K562 (cell line): ENCODE measurements at regions not wholly inside any gene's neighbourhood (a gene's known extent, or its start where the extent isn't known, plus 50 kb on each side); places are given as distances from the start of the nearest gene placed in this dataset.

ENCODE experiments used
- ATAC-seq: fragments of 200-7000 bp; cut with Tn5 transposase; 3 replicates; pipeline ENCODE4 v1.9.1; 2020; ENCODE audit warnings: moderate library complexity
- BruUV-seq: library from RNA; stranded (reverse); fragments of 400-500 nt; replicated peaks from 2 replicates; lab custom pipeline; 2021; lab: Mats Ljungman, UMichigan
- CTCF ChIA-PET: fragments of 300-600 bp; formaldehyde crosslinking; extraction: SDS; loops from one replicate; lab custom pipeline; 2021; ENCODE audit warnings: low intra/inter-chr PET ratio; lab: Yijun Ruan, JAX
- POLR2A ChIA-PET: fragments of 300-600, 350-650 bp; sonication (Branson Sonifier 250); formaldehyde crosslinking; extraction: SDS; loops from one replicate; lab custom pipeline; 2021; ENCODE audit warnings: antibody characterized with exemption, inconsistent platforms; lab: Yijun Ruan, JAX
- DNase-seq, 4 experiments: peaks; one replicate each; pipeline versions ENCODE4 v3.0.0 to v3.0.0-alpha.2; 2011 to 2018; ENCODE audit warnings: low spot score in 3 of 4, mixed read lengths in 3 of 4; ENCODE audit errors: extremely low read depth in 1 of 4
- FAIRE-seq: peaks from 2 replicates; lab custom pipeline; 2011; peaks lifted over from hg19 to GRCh38; lab: Jason Lieb, UNC
- H2AFZ ChIP-seq: 2 replicates; pipeline ENCODE4 v1.6.0; 2011; ENCODE audit warnings: low read depth, low read length, control low read depth, inconsistent platforms
- H3K27ac ChIP-seq: fragments of 200-600 bp; 3 replicates; pipeline ENCODE4 v1.8.0; 2011; ENCODE audit warnings: low read depth, mild to moderate bottlenecking, control low read depth, inconsistent platforms, low read length, moderate library complexity, mixed read lengths; ENCODE audit errors: extremely low read depth
- H3K27me3 ChIP-seq, 2 experiments: fragments of 300-600 bp in 1 of 2; 2 replicates in 1 of 2; 3 replicates in 1 of 2; pipeline versions ENCODE4 v1.6.0 to v1.8.0; 2011; ENCODE audit warnings: inconsistent platforms in 2 of 2, low read length in 2 of 2, mild to moderate bottlenecking in 1 of 2, mixed read lengths in 1 of 2, moderate library complexity in 1 of 2; ENCODE audit not compliant: control insufficient read depth in 2 of 2, insufficient read depth in 2 of 2
- H3K36me3 ChIP-seq: fragments of 300-600 bp; 3 replicates; pipeline ENCODE4 v1.8.0; 2011; ENCODE audit warnings: mild to moderate bottlenecking, low read length, inconsistent platforms; ENCODE audit not compliant: control insufficient read depth, insufficient read depth
- H3K4me1 ChIP-seq, 2 experiments: fragments of 200-600 bp in 1 of 2; replicated peaks in 1 of 2; 2 replicates in 1 of 2; 3 replicates in 1 of 2; pipeline versions ENCODE4 v1.5.1 to v1.8.0; 2011; ENCODE audit warnings: inconsistent platforms in 2 of 2, low read length in 2 of 2, mild to moderate bottlenecking in 1 of 2, mixed read lengths in 1 of 2, moderate library complexity in 1 of 2; ENCODE audit not compliant: control insufficient read depth in 2 of 2, insufficient read depth in 2 of 2
- H3K4me2 ChIP-seq: 2 replicates; pipeline ENCODE4 v1.6.1; 2011; ENCODE audit warnings: low read length, control low read depth, inconsistent platforms, mixed read lengths; ENCODE audit not compliant: insufficient read depth
- H3K4me3 ChIP-seq: fragments of 200-600 bp; sonication (generic), shearing (Covaris generic); 2 replicates; pipeline ENCODE4 v1.5.1; 2016; ENCODE audit warnings: control low read depth, inconsistent platforms
- H3K79me2 ChIP-seq: fragments of 200-600 bp; 3 replicates; pipeline ENCODE4 v1.8.0; 2011; ENCODE audit warnings: low read length, inconsistent platforms; ENCODE audit not compliant: control insufficient read depth, insufficient read depth
- H3K9ac ChIP-seq, 2 experiments: 2 replicates each; pipeline versions ENCODE4 v1.6.0 to v1.6.1; 2011; ENCODE audit warnings: low read depth in 2 of 2, low read length in 2 of 2, control low read depth in 1 of 2, inconsistent platforms in 1 of 2, mild to moderate bottlenecking in 1 of 2, mixed read lengths in 1 of 2; ENCODE audit not compliant: insufficient read depth in 1 of 2
- H3K9me1 ChIP-seq: one replicate; pipeline ENCODE4 v1.6.0; 2011; ENCODE audit warnings: inconsistent platforms, mild to moderate bottlenecking, low read length, moderate library complexity; ENCODE audit not compliant: control insufficient read depth, insufficient read depth
- H3K9me3 ChIP-seq: replicated peaks from 2 replicates; pipeline ENCODE4 v1.5.1; 2011; ENCODE audit warnings: low read depth, low read length, inconsistent platforms; ENCODE audit not compliant: control insufficient read depth, insufficient read depth
- H4K20me1 ChIP-seq: replicated peaks from 2 replicates; pipeline ENCODE4 v1.6.1; 2011; ENCODE audit warnings: low read length, inconsistent platforms, mixed read lengths; ENCODE audit not compliant: control insufficient read depth, insufficient read depth
- CLOCK ChIP-seq: fragments of 250-450 bp; sonication (Bioruptor Pico); IDR thresholded peaks from 2 replicates; pipeline ENCODE4 v1.4.0; 2020; ENCODE audit warnings: mild to moderate bottlenecking, moderate library complexity, borderline replicate concordance
- ESRRA ChIP-seq: fragments of 450-650 bp; IDR thresholded peaks from 2 replicates; pipeline ENCODE4 v1.6.1; 2014; ENCODE audit warnings: low read depth, mild to moderate bottlenecking, moderate library complexity, borderline replicate concordance
- GATAD2B ChIP-seq: fragments of 450-650 bp; IDR thresholded peaks from 2 replicates; pipeline ENCODE4 v1.6.1; 2017; ENCODE audit warnings: mild to moderate bottlenecking, borderline replicate concordance
- HDAC1 ChIP-seq, 2 experiments: fragments of 450-650 bp; IDR thresholded peaks; 2 replicates each; pipeline ENCODE4 v1.6.1; 2016 to 2017; ENCODE audit warnings: inconsistent platforms in 1 of 2, mild to moderate bottlenecking in 1 of 2, moderate library complexity in 1 of 2
- HEY1 ChIP-seq: fragments of 250-450 bp; sonication (Bioruptor Pico); IDR thresholded peaks from 2 replicates; pipeline ENCODE4 v1.5.0; 2020; ENCODE audit warnings: mild to moderate bottlenecking, moderate library complexity, borderline replicate concordance
- HINFP ChIP-seq: fragments of 450-650 bp; conservative IDR thresholded peaks from 2 replicates; pipeline ENCODE4 v1.6.1; 2016; ENCODE audit warnings: missing genetic modification characterization, low read depth, mild to moderate bottlenecking, control low read depth, missing compliant biosample characterization
- KLF13 ChIP-seq: fragments of 450-650 bp; IDR thresholded peaks from 2 replicates; pipeline ENCODE4 v1.6.1; 2016; ENCODE audit warnings: missing genetic modification characterization, low read depth, mild to moderate bottlenecking, missing compliant biosample characterization, moderate library complexity, borderline replicate concordance
- NR1H2 ChIP-seq: sonication (generic); formaldehyde crosslinking; IDR thresholded peaks from 2 replicates; pipeline ENCODE4 v1.4.0; 2020; ENCODE audit warnings: mild to moderate bottlenecking, missing genetic modification reagents
- NR2C2 ChIP-seq, 2 experiments: fragments of 200-800 bp in 1 of 2; sonication (Bioruptor generic) in 1 of 2; sonication (generic) in 1 of 2; formaldehyde crosslinking in 1 of 2; IDR thresholded peaks; 2 replicates each; pipeline versions ENCODE4 v1.6.1 to v1.8.0; 2016 to 2022; ENCODE audit warnings: mild to moderate bottlenecking in 1 of 2, missing compliant biosample characterization in 1 of 2, missing genetic modification characterization in 1 of 2, missing genetic modification reagents in 1 of 2
- NR3C1 ChIP-seq: sonication (generic); formaldehyde crosslinking; IDR thresholded peaks from 2 replicates; pipeline ENCODE4 v1.8.1; 2022; ENCODE audit warnings: missing genetic modification reagents
- SIRT6 ChIP-seq: IDR thresholded peaks from one replicate; pipeline ENCODE4 v1.6.1; 2012; ENCODE audit warnings: low read depth, mild to moderate bottlenecking, control low read depth, inconsistent platforms, low read length, moderate library complexity
- SMARCE1 ChIP-seq: fragments of 450-650 bp; IDR thresholded peaks from 2 replicates; pipeline ENCODE4 v1.7.1; 2016; ENCODE audit warnings: mild to moderate bottlenecking
- TBL1XR1 ChIP-seq, 2 experiments: IDR thresholded peaks; 2 replicates each; pipeline ENCODE4 v1.6.1; 2012; ENCODE audit warnings: improper control_type of control experiment in 2 of 2, low read length in 2 of 2, mild to moderate bottlenecking in 1 of 2
- ZFP36 ChIP-seq: fragments of 150-350 bp; IDR thresholded peaks from 2 replicates; pipeline ENCODE4 v1.6.1; 2018; ENCODE audit warnings: low read length, low read depth; ENCODE audit not compliant: partially characterized antibody
- ZNF121 ChIP-seq: sonication (generic); formaldehyde crosslinking; conservative IDR thresholded peaks from 2 replicates; pipeline ENCODE4 v1.8.0; 2022; ENCODE audit warnings: missing genetic modification reagents
- ZNF224 ChIP-seq: sonication (generic); formaldehyde crosslinking; IDR thresholded peaks from 2 replicates; pipeline ENCODE4 v1.8.0; 2022; ENCODE audit warnings: mild to moderate bottlenecking, missing genetic modification reagents
- ZNF311 ChIP-seq: fragments of 250-450 bp; sonication (Bioruptor Pico); IDR thresholded peaks from 2 replicates; pipeline ENCODE4 v1.4.0; 2020; ENCODE audit warnings: mild to moderate bottlenecking, moderate library complexity
- ZSCAN32 ChIP-seq: fragments of 450-650 bp; formaldehyde crosslinking; IDR thresholded peaks from 2 replicates; pipeline ENCODE4 v1.4.0; 2020; ENCODE audit warnings: mild to moderate bottlenecking, moderate library complexity
- WGBS: fragments of 100-300 bp; shearing (Covaris generic); methylation state at CpG from one replicate; pipeline ENCODE4 v1.1.6; 2016; ENCODE audit warnings: low coverage, mixed read lengths; ENCODE audit not compliant: insufficient coverage; ENCODE audit errors: missing lambda C conversion rate; 5-methylcytosine and 5-hydroxymethylcytosine counted together
- in situ Hi-C: fragments of 300-500 bp; cut with MboI; formaldehyde crosslinking; loops from 4 replicates; pipeline ENCODE4 v1.15.0; 2018; ENCODE audit warnings: inconsistent platforms, mixed read lengths
- intact Hi-C: fragments of 100-400 bp; cut with micrococcal nuclease; formaldehyde crosslinking; loops from 2 replicates; pipeline ENCODE4 v1.14.2; 2022

GRCh38 chr6:1200081-1200408, 111.9 kb upstream of the FOXQ1 start (continued):
- TF ChIP-seq CLOCK (no peak), TBL1XR1 (IDR thresholded peaks at IDR 0.05; ENCODE audit: low read length in 2 of 2) (no peak), ZSCAN32 (CRISPR knock-in tag) (no peak), ZNF121 (CRISPR knock-in tag) (no peak), ZNF311 (CRISPR knock-in tag) (no peak)

GRCh38 chr6:1197309-1197708, 114.6 kb upstream of the FOXQ1 start:
- POLR2A ChIA-PET, result interaction anchor here (2.1 kb wide), 1 partner anchor 10 kb away, joined by 5 read pairs; no protein-coding TSS in a partner anchor

More at GRCh38 chr6:1197309-1197708, 114.6 kb upstream of the FOXQ1 start:
- TF ChIP-seq NR2C2 (CRISPR knock-in tag; IDR thresholded peaks at IDR 0.05) (no peak), NR2C2 (tag; IDR thresholded peaks at IDR 0.05) (no peak), HINFP (tag) (no peak), ZFP36 (no peak), ZNF224 (CRISPR knock-in tag) (no peak), HDAC1 (IDR thresholded peaks at IDR 0.05) (no peak), SIRT6 (no peak), HEY1 (CRISPR knock-in tag) (no peak), NR1H2 (CRISPR knock-in tag) (no peak), KLF13 (tag) (no peak), SMARCE1 (no peak), NR3C1 (CRISPR knock-in tag) (no peak), GATAD2B (no peak), ESRRA (no peak)
- DNase-seq (no peak), FAIRE-seq (no peak), ATAC-seq (no peak)
- Histone ChIP-seq H3K36me3 (no peaks in the 10 kb centered on the region), H3K4me1 (no peaks in the 10 kb centered on the region), H3K4me2 (no peak overlapping the region), H3K9me3 (no peaks in the 10 kb centered on the region), H2AFZ (no peak overlapping the region), H4K20me1 (no peaks in the 10 kb centered on the region; the same call in 1 of the 2 replicates), H3K27me3 (peaks cover 2 to 7% of the 10 kb centered on the region in 2 experiments; a peak in 2 of 5 replicates), H3K27ac (no peak overlapping the region), H3K9me1 (no peaks in the 10 kb centered on the region), H3K79me2 (no peaks in the 10 kb centered on the region), H3K4me3 (no peak overlapping the region), H3K9ac (no peak overlapping the region)
- intact Hi-C loops, result no loop called here
- no TSS peak for BruUV-seq
- in situ Hi-C loops, result no loop called here
- CTCF ChIA-PET, result no interaction called here
- WGBS, result 1% methylated on average over 3 of the region's 3 CpGs
